Liver (tissue), 8 donors: ENCODE measurements at regions not wholly inside any gene's neighbourhood (a gene's known extent, or its start where the extent isn't known, plus 50 kb on each side); places are given as distances from the start of the nearest gene placed in this dataset.

Source experiments
- DNase-seq: peaks from one replicate; pipeline ENCODE4 v3.0.0-alpha.2; 2017; ENCODE audit warnings: low spot score
- H3K27ac ChIP-seq, 2 donors: one replicate each; pipeline ENCODE4 v1.7.0; 2013; ENCODE audit warnings: inconsistent platforms in 2 of 2, low read length in 2 of 2, control low read depth in 1 of 2, low read depth in 1 of 2, mild to moderate bottlenecking in 1 of 2
- H3K27me3 ChIP-seq, 4 donors: one replicate each; pipeline versions ENCODE4 v1.6.1 to v1.7.0; 2013; ENCODE audit warnings: low read length in 3 of 4, inconsistent platforms in 1 of 4, mild to moderate bottlenecking in 1 of 4, moderate library complexity in 1 of 4; ENCODE audit not compliant: control insufficient read depth in 4 of 4, insufficient read depth in 4 of 4
- H3K36me3 ChIP-seq, 4 donors: one replicate each; pipeline versions ENCODE4 v1.6.1 to v1.7.0; 2013; ENCODE audit warnings: low read length in 3 of 4, mild to moderate bottlenecking in 3 of 4, low read depth in 1 of 4, moderate library complexity in 1 of 4; ENCODE audit not compliant: control insufficient read depth in 4 of 4, insufficient read depth in 3 of 4
- H3K4me1 ChIP-seq, 4 donors: one replicate each; pipeline versions ENCODE4 v1.6.1 to v1.7.0; 2013; ENCODE audit warnings: low read length in 3 of 4, mild to moderate bottlenecking in 3 of 4, moderate library complexity in 1 of 4; ENCODE audit not compliant: control insufficient read depth in 4 of 4, insufficient read depth in 4 of 4
- H3K4me3 ChIP-seq, 3 donors: one replicate each; pipeline versions ENCODE4 v1.6.1 to v1.7.0; 2013; ENCODE audit warnings: low read length in 3 of 3, control low read depth in 1 of 3, low read depth in 1 of 3, mild to moderate bottlenecking in 1 of 3
- H3K9ac ChIP-seq, 2 donors: one replicate each; pipeline ENCODE4 v1.7.0; 2013; ENCODE audit warnings: low read length in 2 of 2, mild to moderate bottlenecking in 2 of 2, moderate library complexity in 2 of 2, control low read depth in 1 of 2, low read depth in 1 of 2
- H3K9me3 ChIP-seq, 4 donors: one replicate each; pipeline versions ENCODE4 v1.6.1 to v1.7.0; 2013; ENCODE audit warnings: low read length in 3 of 4; ENCODE audit not compliant: control insufficient read depth in 4 of 4
- ATF3 ChIP-seq: IDR thresholded peaks from 2 replicates; pipeline ENCODE4 v1.6.1; 2016; ENCODE audit warnings: antibody characterized with exemption
- CTCF ChIP-seq: fragments of 150-350 bp; IDR thresholded peaks from 2 replicates; pipeline ENCODE4 v1.5.1; 2017; ENCODE audit warnings: improper control_type of control experiment, low read depth, low read length; ENCODE audit not compliant: missing input control
- EGR1 ChIP-seq, 2 donors: IDR thresholded peaks; 2 replicates each; pipeline ENCODE4 v1.6.1; 2016 to 2018; ENCODE audit warnings: antibody characterized with exemption in 2 of 2, low read depth in 2 of 2
- GABPA ChIP-seq, 2 donors: IDR thresholded peaks in 1 of 2; conservative IDR thresholded peaks in 1 of 2; 2 replicates each; pipeline ENCODE4 v1.6.1; 2016; ENCODE audit warnings: antibody characterized with exemption in 2 of 2, mild to moderate bottlenecking in 1 of 2, moderate library complexity in 1 of 2
- HNF4A ChIP-seq, 2 donors: conservative IDR thresholded peaks; 2 replicates each; pipeline ENCODE4 v1.6.1; 2016; ENCODE audit warnings: antibody characterized with exemption in 2 of 2, mild to moderate bottlenecking in 2 of 2
- HNF4G ChIP-seq: IDR thresholded peaks from 2 replicates; pipeline ENCODE4 v1.6.1; 2016; ENCODE audit warnings: antibody characterized with exemption
- JUND ChIP-seq, 2 donors: IDR thresholded peaks; 2 replicates each; pipeline ENCODE4 v1.6.1; 2016; ENCODE audit warnings: antibody characterized with exemption in 2 of 2
- MAX ChIP-seq: IDR thresholded peaks from 2 replicates; pipeline ENCODE4 v1.6.1; 2016; ENCODE audit warnings: antibody characterized with exemption
- NR2F2 ChIP-seq: IDR thresholded peaks from 2 replicates; pipeline ENCODE4 v1.6.1; 2016; ENCODE audit warnings: antibody characterized with exemption
- RAD21 ChIP-seq, 2 donors: IDR thresholded peaks; 2 replicates each; pipeline ENCODE4 v1.6.1; 2016; ENCODE audit warnings: antibody characterized with exemption in 2 of 2, mild to moderate bottlenecking in 2 of 2
- REST ChIP-seq: IDR thresholded peaks from 2 replicates; pipeline ENCODE4 v1.6.1; 2016; ENCODE audit warnings: antibody characterized with exemption, mild to moderate bottlenecking
- SP1 ChIP-seq: IDR thresholded peaks from 2 replicates; pipeline ENCODE4 v1.6.1; 2018; ENCODE audit warnings: antibody characterized with exemption, mild to moderate bottlenecking
- TAF1 ChIP-seq: conservative IDR thresholded peaks from 2 replicates; pipeline ENCODE4 v1.6.1; 2016; ENCODE audit warnings: antibody characterized with exemption, mild to moderate bottlenecking
- YY1 ChIP-seq: IDR thresholded peaks from 2 replicates; pipeline ENCODE4 v1.6.1; 2016; ENCODE audit warnings: antibody characterized with exemption, mild to moderate bottlenecking
- ZBTB33 ChIP-seq: IDR thresholded peaks from 2 replicates; pipeline ENCODE4 v1.6.1; 2016; ENCODE audit warnings: antibody characterized with exemption
- WGBS: extraction: QIAGEN DNeasy Blood & Tissue Kit; methylation state at CpG from one replicate; pipeline ENCODE4 v1.1.7; 2013; 5-methylcytosine and 5-hydroxymethylcytosine counted together
- donor health status: healthy.
- donor health status: healthy.
- donor health status: healthy.
- donor health status: healthy.
- donor health status: healthy.

GRCh38 chr14:97878206-97878605, 1081.0 kb downstream of the VRK1 start:
- TF ChIP-seq TAF1 = no peak
- no peak for TF ChIP-seq REST
- no peak for TF ChIP-seq HNF4G
- no peak for TF ChIP-seq CTCF
- no peak for TF ChIP-seq MAX
- no peak for TF ChIP-seq GABPA (IDR thresholded peaks at IDR 0.05 in 1 of 2, conservative IDR thresholded peaks at IDR 0.05 in 1 of 2)
- TF ChIP-seq ZBTB33 = no peak
- no peak for TF ChIP-seq EGR1 (IDR thresholded peaks at IDR 0.05; ENCODE audit: low read depth in 2 of 2)
- TF ChIP-seq NR2F2 = no peak
- TF ChIP-seq HNF4A (conservative IDR thresholded peaks at IDR 0.05) = no peak
- TF ChIP-seq RAD21 (IDR thresholded peaks at IDR 0.05) = no peak
- no peak for TF ChIP-seq ATF3
- TF ChIP-seq JUND (IDR thresholded peaks at IDR 0.05) = no peak
- TF ChIP-seq YY1 = no peak
- no peak for TF ChIP-seq SP1
- H3K4me1 ChIP-seq = peaks cover 0 to 6% (median 2%) of the 10 kb centered on the region in 4 donors
- no peaks in the 10 kb centered on the region for H3K36me3 ChIP-seq
- H3K27me3 ChIP-seq = peaks cover 0 to 3% (median 0%) of the 10 kb centered on the region in 4 donors
- H3K27ac ChIP-seq = no peak overlapping the region
- no peak overlapping the region for H3K9ac ChIP-seq
- H3K4me3 ChIP-seq = no peak overlapping the region
- no peaks in the 10 kb centered on the region for H3K9me3 ChIP-seq
- no peak for DNase-seq
- 91% methylated on average over 1 of the region's 1 CpG for WGBS

GRCh38 chr14:97878727-97879126, 1081.5 kb downstream of the VRK1 start:
- H3K9me3 ChIP-seq = no peaks in the 10 kb centered on the region
- no peak overlapping the region for H3K4me3 ChIP-seq
- no peak overlapping the region for H3K9ac ChIP-seq
- H3K4me1 ChIP-seq = peaks cover 0 to 6% (median 2%) of the 10 kb centered on the region in 4 donors
- no peaks in the 10 kb centered on the region for H3K27me3 ChIP-seq
- no peak overlapping the region for H3K27ac ChIP-seq
- H3K36me3 ChIP-seq = no peaks in the 10 kb centered on the region
- DNase-seq = no peak
- WGBS = 38% methylated on average over 5 of the region's 5 CpGs
- TF ChIP-seq HNF4A (conservative IDR thresholded peaks at IDR 0.05) = no peak
